Pancreas (tissue), 10 donors: ENCODE measurements at regions not wholly inside any gene's neighbourhood (a gene's known extent, or its start where the extent isn't known, plus 50 kb on each side); places are given as distances from the start of the nearest gene placed in this dataset.
A peak's percentile ranks its signal among the peaks of the same experiment; 100 is the strongest.

Source experiments
- ATAC-seq, 4 donors: fragments of 200-7000 bp; cut with Tn5 transposase; one replicate each; pipeline versions ENCODE4 v1.8.0 to v1.9.1; 2020; ENCODE audit warnings: mild to moderate bottlenecking in 4 of 4, moderate library complexity in 4 of 4
- DNase-seq, 6 donors: peaks; one replicate each; pipeline ENCODE4 v3.0.0-alpha.2; 2020
- FAIRE-seq: peaks from 2 replicates; lab custom pipeline; 2012; peaks lifted over from hg19 to GRCh38; lab: Jason Lieb, UNC
- H3K27ac ChIP-seq, 4 donors: fragments of 200-600 bp; sonication (generic); 1 replicate in 3 of 4; 2 replicates in 1 of 4; pipeline versions ENCODE4 v1.5.0 to v1.8.0; 2020
- H3K27me3 ChIP-seq, 4 donors: fragments of 200-600 bp; one replicate each; pipeline ENCODE4 v1.8.0; 2021
- H3K36me3 ChIP-seq, 3 donors: fragments of 200-600 bp; sonication (generic) in 1 of 3; one replicate each; pipeline versions ENCODE4 v1.5.0 to v1.8.0; 2020 to 2021
- H3K4me1 ChIP-seq, 3 donors: fragments of 200-600 bp; one replicate each; pipeline ENCODE4 v1.8.0; 2021
- H3K4me3 ChIP-seq, 4 donors: fragments of 200-600 bp; sonication (generic) in 2 of 4; one replicate each; pipeline versions ENCODE4 v1.5.0 to v1.8.0; 2020 to 2021
- H3K9me3 ChIP-seq, 4 donors: fragments of 200-600 bp; one replicate each; pipeline ENCODE4 v1.8.0; 2021
- WGBS, 2 donors: extraction: QIAGEN DNeasy Blood & Tissue Kit; methylation state at CpG; one replicate each; pipeline ENCODE4 v1.1.7; 2013; 5-methylcytosine and 5-hydroxymethylcytosine counted together
- intact Hi-C, 3 donors: fragments of 100-400 bp; cut with DNase I; formaldehyde crosslinking; loops; one replicate each; pipeline versions ENCODE4 v1.11.1 to v1.14.2; 2022
- TF ChIP-seq, protein P1 (sequence below), 4 donors: fragments of 200-600 bp; sonication (generic) in 3 of 4; IDR thresholded peaks; one replicate each; pipeline versions ENCODE4 v1.5.0 to v1.8.0; 2021; ENCODE audit warnings: antibody characterized with exemption in 4 of 4
- donor health status: healthy with polysubstance abuse.
- donor health status: DM: no; HTN: no; CAD: no; lungs with moderate emphysema.
- donor health status: DM: no; HTN: no; CAD: no.
- donor health status: control.
- donor health status: control.
- donor health status: Bipolar disorder and iron deficiency.
- donor health status: DM: yes; HTN: yes; CAD: no.
- donor health status: DM: no; HTN: no; CAD: no.
- donor health status: DM: no; HTN: no; CAD: no.
- donor health status: DM: yes; HTN: yes; CAD: no.

DNA sequence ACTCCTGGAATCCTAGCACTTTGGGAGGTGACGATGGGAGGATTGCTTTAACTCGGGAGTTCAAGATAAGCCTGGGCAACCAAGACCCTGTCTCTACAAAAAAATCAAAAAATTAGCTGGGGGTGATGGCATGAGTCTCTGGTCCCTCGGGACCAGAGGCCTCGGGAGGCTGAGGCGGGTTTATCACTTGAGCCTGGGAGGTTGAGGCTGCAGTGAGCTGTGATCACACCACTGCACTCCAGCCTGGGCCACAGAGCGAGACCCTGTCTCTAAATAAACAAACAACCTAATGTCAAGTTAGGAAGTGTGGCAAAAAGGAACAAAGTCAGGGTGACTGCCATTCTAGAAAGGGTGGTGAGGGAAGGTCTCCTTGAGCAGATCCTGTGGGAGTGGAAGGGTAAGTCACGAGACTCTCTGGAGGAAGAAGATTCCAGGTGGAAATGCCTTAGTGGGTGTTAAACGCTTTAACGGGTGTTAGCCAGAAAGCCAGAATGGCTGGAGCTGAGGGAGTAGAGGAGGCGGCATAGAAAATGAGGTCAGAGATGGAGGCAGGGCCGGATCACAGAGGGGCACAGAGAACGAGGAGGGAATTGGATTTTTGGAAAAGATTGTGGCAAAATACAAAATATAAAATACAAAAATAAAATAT is 62.2 kb upstream of the ATP5PO start:
- H3K4me3 ChIP-seq: no peak overlapping the region
- H3K9me3 ChIP-seq: no peaks in the 10 kb centered on the region
- H3K27me3 ChIP-seq: no peaks in the 10 kb centered on the region
- no peaks in the 10 kb centered on the region for H3K36me3 ChIP-seq
- DNase-seq: no peak
- H3K27ac ChIP-seq: no peak overlapping the region
- intact Hi-C loops: no loop called here
- no peaks in the 10 kb centered on the region for H3K4me1 ChIP-seq
- TF ChIP-seq, protein P1, sequence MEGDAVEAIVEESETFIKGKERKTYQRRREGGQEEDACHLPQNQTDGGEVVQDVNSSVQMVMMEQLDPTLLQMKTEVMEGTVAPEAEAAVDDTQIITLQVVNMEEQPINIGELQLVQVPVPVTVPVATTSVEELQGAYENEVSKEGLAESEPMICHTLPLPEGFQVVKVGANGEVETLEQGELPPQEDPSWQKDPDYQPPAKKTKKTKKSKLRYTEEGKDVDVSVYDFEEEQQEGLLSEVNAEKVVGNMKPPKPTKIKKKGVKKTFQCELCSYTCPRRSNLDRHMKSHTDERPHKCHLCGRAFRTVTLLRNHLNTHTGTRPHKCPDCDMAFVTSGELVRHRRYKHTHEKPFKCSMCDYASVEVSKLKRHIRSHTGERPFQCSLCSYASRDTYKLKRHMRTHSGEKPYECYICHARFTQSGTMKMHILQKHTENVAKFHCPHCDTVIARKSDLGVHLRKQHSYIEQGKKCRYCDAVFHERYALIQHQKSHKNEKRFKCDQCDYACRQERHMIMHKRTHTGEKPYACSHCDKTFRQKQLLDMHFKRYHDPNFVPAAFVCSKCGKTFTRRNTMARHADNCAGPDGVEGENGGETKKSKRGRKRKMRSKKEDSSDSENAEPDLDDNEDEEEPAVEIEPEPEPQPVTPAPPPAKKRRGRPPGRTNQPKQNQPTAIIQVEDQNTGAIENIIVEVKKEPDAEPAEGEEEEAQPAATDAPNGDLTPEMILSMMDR (IDR thresholded peaks at IDR 0.05): no peak
- no peak for FAIRE-seq
- WGBS, 2 donors: 73 to 77% methylated on average over 12 of the region's 12 CpGs
- no peak for ATAC-seq

DNA sequence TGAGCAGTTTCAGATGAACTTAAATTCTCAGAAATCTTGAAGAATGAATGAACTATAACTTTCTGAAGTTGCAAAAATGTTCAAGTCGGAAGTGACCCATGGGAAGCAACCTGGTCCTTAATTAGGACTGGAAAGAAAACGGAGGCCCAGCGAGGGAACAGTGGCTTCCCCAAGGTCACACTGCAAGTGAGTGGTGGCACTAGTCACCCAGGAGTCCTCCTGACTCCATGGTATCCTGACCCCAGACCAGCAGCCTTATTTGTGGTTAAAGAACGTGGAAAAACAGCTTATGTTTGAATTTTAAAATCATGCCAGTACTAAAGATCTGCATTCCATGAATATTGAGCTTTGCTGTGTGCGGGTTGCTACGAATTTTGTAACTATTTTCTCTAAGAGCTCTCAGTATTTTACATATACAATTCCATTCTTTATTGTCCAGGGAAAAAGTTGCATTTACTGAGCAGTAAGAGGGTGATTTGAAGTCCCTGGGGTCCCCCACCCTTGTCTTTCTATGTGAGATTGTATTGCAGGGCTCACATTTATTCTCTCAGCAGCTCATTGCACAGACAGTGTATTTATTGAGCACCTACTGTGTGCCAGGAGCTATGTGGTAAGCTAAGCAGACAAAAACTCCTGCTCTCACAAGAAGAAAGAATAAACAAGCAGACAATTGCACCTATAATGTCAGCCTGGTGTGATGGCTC is 61.6 kb upstream of the ATP5PO start:
- DNase-seq (no peak), ATAC-seq (no peak), FAIRE-seq (no peak)
- H3K4me1 ChIP-seq: no peaks in the 10 kb centered on the region
- 55 to 64% methylated on average over 6 of the region's 6 CpGs for WGBS, 2 donors
- TF ChIP-seq, protein P1 (IDR thresholded peaks at IDR 0.05): no peak
- no peaks in the 10 kb centered on the region for H3K27me3 ChIP-seq
- no peak overlapping the region for H3K4me3 ChIP-seq
- H3K27ac ChIP-seq: no peak overlapping the region
- intact Hi-C loops: no loop called here
- no peaks in the 10 kb centered on the region for H3K9me3 ChIP-seq
- H3K36me3 ChIP-seq: no peaks in the 10 kb centered on the region

DNA sequence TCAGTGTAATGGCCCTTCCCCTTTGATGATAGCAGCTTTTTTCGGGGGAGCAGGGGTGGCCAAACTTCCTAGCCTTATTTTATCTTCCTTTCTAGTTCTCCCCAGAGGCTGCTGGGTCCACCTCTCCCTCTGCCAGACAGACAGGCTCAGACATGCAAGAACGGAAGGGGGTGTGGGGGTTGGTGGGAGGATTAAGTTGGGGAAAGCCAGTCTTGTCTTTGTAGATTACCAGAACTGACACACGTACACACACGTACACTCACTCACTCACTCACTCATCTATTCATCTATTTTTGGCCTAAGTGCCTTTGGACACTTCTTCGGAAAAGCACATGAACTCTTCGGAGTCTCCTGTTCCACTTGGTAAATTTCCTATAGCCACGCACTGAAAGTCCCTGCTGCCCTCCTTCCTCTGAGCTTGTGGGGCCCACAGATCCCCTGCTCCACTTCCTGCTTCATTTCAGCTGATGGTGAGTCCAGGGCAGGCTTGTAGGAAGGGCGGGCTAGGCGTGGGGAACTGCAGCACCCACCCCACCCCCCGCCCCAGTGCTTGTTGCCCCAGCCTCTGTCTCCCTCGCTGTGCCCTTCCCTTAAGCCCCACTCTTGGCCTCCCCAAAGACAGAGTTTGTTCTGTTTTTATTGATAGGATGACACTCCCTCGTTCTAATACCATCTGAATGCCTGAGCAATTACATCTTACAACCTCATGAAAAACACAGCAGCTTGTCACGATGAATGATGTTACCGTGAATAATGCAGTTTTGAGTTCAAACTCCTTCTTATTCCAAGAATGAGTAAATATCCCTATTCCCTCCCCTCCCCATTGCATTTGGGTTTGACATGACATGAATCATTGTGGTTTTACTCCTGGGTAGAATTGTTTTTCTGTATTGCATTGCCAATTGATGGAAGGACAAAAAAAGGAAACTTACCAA is 60.7 kb upstream of the ATP5PO start:
- Histone ChIP-seq H3K27ac (no peak overlapping the region), H3K27me3 (no peaks in the 10 kb centered on the region), H3K36me3 (no peaks in the 10 kb centered on the region), H3K4me3 (no peak overlapping the region), H3K4me1 (no peaks in the 10 kb centered on the region), H3K9me3 (no peaks in the 10 kb centered on the region)
- TF ChIP-seq, protein P1 (IDR thresholded peaks at IDR 0.05): no peak
- ATAC-seq (peak in 2 of 4 donors; percentile 37 to 69), FAIRE-seq (no peak), DNase-seq (no peak)
- intact Hi-C loops: no loop called here
- WGBS, 2 donors: 57% methylated on average over 14 of the region's 14 CpGs

DNA sequence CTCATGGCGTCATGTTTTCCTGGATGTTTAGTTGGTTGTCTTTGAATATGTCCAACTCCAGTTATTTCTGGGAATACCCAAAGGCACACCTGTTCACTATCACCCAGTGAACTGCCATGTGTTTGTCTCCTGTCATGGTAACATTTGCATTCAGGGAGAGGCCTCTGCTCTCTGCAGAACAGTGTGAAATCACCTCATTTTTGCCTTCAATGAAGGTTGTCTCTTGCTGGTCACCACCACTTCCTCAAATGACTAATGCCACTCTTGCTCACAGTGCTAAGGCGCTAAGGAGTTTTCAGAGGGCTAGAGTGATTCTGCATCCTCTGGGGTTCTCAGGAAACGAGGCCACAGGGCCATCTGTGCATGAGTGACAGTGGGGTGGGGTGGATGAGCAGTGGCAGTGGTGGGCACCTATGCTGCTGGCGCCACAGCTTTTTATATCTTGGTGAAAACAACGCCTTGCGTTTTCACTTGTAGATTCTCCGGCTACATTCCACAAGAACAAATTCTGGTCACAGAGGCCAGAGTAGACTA is 60.0 kb upstream of the ATP5PO start:
- 73 to 81% methylated on average over 7 of the region's 7 CpGs for WGBS, 2 donors
- no peaks in the 10 kb centered on the region for H3K4me1 ChIP-seq
- TF ChIP-seq, protein P1 (IDR thresholded peaks at IDR 0.05): no peak
- ATAC-seq (peak in 3 of 4 donors; percentile 37 to 74 (median 70)), DNase-seq (no peak), FAIRE-seq (no peak)
- H3K4me3 ChIP-seq: no peak overlapping the region
- no peaks in the 10 kb centered on the region for H3K36me3 ChIP-seq
- H3K27me3 ChIP-seq: no peaks in the 10 kb centered on the region
- H3K27ac ChIP-seq: no peak overlapping the region
- no peaks in the 10 kb centered on the region for H3K9me3 ChIP-seq
- intact Hi-C loops: no loop called here
